Skin of body (tissue), 1 donor: ENCODE measurements at regions not wholly inside any gene's neighbourhood (a gene's known extent, or its start where the extent isn't known, plus 50 kb on each side); places are given as distances from the start of the nearest gene placed in this dataset.
"Not testable (repeated sequence)": the region's sequence is repeated elsewhere in the genome, so short reads cannot be mapped to it uniquely, and the experiment has no call there.

ENCODE experiments used
- DNase-seq: peaks from one replicate; lab custom pipeline; 2025; lab: John Stamatoyannopoulos, UW

GRCh38 chr9:41273549-41274267 lies 84.6 kb upstream of the ZNG1F start:
- not testable (repeated sequence) for DNase-seq

- not testable (repeated sequence) for DNase-seq
Measured at GRCh38 chr9:41272879-41273548, 83.9 kb upstream of the ZNG1F start.

- DNase-seq = not testable (repeated sequence)
Measured at GRCh38 chr9:41270992-41271391, 81.9 kb upstream of the ZNG1F start.

- not testable (repeated sequence) for DNase-seq
Measured at GRCh38 chr9:41269471-41269870, 80.4 kb upstream of the ZNG1F start.

GRCh38 chr9:41269054-41269453 lies 79.9 kb upstream of the ZNG1F start:
- not testable (repeated sequence) for DNase-seq

- not testable (repeated sequence) for DNase-seq
Measured at GRCh38 chr9:41266602-41267001, 77.5 kb upstream of the ZNG1F start.

- not testable (repeated sequence) for DNase-seq
Measured at GRCh38 chr9:41266000-41266399, 76.9 kb upstream of the ZNG1F start.

- DNase-seq = not testable (repeated sequence)
Measured at GRCh38 chr9:41251973-41252372, 62.9 kb upstream of the ZNG1F start.

- not testable (repeated sequence) for DNase-seq
Measured at GRCh38 chr9:41251101-41251500, 62.0 kb upstream of the ZNG1F start.

- DNase-seq = not testable (repeated sequence)
Measured at GRCh38 chr9:41246702-41247101, 57.6 kb upstream of the ZNG1F start.
